GM12874 (cell line): ENCODE measurements at regions not wholly inside any gene's neighbourhood (a gene's known extent, or its start where the extent isn't known, plus 50 kb on each side); places are given as distances from the start of the nearest gene placed in this dataset.

ENCODE experiments used
- TF ChIP-seq, protein P1 (sequence below): IDR thresholded peaks from 2 replicates; pipeline ENCODE4 v1.5.1; 2011; ENCODE audit warnings: low read depth, mild to moderate bottlenecking, control low read depth, low read length, moderate library complexity; ENCODE audit not compliant: insufficient read depth

DNA sequence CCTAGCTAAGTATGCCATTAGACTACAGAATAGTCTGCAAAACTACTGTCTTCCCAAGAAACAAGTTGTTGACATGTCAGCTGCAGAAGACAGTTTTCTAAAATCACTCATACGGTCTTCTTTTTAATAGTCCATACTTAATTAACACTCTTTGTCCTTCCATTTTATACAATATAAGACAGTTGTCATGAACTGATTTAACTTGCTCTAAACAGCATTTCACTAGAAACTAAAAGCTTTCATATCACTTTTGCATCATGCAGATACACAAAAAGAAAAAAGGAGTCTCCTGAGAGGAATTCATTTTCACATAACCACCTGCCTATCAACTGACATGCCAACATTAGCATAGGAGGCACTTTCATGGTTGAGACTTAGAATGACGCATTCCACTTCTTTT, 1159.6 kb upstream of the CHAC2 start:
- TF ChIP-seq, protein P1, sequence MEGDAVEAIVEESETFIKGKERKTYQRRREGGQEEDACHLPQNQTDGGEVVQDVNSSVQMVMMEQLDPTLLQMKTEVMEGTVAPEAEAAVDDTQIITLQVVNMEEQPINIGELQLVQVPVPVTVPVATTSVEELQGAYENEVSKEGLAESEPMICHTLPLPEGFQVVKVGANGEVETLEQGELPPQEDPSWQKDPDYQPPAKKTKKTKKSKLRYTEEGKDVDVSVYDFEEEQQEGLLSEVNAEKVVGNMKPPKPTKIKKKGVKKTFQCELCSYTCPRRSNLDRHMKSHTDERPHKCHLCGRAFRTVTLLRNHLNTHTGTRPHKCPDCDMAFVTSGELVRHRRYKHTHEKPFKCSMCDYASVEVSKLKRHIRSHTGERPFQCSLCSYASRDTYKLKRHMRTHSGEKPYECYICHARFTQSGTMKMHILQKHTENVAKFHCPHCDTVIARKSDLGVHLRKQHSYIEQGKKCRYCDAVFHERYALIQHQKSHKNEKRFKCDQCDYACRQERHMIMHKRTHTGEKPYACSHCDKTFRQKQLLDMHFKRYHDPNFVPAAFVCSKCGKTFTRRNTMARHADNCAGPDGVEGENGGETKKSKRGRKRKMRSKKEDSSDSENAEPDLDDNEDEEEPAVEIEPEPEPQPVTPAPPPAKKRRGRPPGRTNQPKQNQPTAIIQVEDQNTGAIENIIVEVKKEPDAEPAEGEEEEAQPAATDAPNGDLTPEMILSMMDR = no peak

DNA sequence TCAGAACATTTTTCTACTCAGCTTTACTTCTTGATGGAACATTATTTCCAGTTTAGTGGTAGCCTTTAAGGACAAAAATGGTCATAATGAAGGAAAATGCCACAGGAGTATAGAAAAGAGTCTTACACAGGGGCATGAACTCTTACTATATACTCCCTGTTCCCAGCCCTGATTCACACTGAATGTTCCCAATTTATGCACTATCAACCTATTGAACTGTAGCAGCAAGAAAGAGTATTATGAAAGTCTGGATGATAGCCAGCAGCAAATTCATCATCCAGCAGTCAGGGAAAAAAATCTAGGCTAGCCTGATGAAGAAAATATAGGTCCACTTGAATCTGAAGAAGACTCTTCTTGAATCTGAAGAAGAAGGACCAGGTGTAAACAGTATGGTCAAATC, 1170.3 kb upstream of the CHAC2 start:
- TF ChIP-seq, protein P1 = no peak

DNA sequence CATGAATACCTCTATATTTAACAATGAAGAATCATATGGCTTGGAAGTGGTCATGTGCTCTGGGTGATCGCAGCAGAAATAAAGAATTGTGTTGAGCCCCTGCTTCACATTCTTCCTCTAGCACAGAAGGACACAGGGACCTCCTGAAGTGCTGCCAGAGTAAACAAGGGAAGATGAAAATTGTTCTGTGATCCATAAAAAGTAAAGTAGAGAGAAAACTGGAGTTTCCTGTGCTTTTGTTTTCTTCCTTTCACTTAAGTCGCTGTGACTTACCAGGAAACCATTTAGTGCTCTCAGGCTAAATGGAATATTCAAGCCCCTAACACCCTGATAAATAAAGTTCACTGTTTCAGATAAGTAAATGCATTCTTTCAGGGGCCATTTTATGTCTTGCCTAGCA, 1173.6 kb upstream of the CHAC2 start:
- TF ChIP-seq, protein P1 = no peak

- TF ChIP-seq, protein P1 = no peak
Measured at GRCh38 chr2:52572469-52572894, 1195.1 kb upstream of the CHAC2 start.

- TF ChIP-seq, protein P1 = no peak
Measured at GRCh38 chr2:52571380-52572347, 1195.9 kb upstream of the CHAC2 start.

GRCh38 chr2:52570716-52571115, 1196.9 kb upstream of the CHAC2 start:
- TF ChIP-seq, protein P1 = no peak

- TF ChIP-seq, protein P1 = no peak
Measured at GRCh38 chr2:52563151-52563550, 1204.5 kb upstream of the CHAC2 start.
